Left lung (tissue), 4 donors: ENCODE measurements at regions not wholly inside any gene's neighbourhood (a gene's known extent, or its start where the extent isn't known, plus 50 kb on each side); places are given as distances from the start of the nearest gene placed in this dataset.

ENCODE experiments used
- ATAC-seq: fragments of 200-7000 bp; cut with Tn5 transposase; one replicate; pipeline ENCODE4 v1.9.1; 2020; ENCODE audit warnings: moderate library complexity
- DNase-seq, 4 donors: peaks; one replicate each; pipeline ENCODE4 v3.0.0-alpha.2; 2013 to 2020
- H3K27ac ChIP-seq, 2 donors: fragments of 200-600 bp; sonication (generic) in 1 of 2; one replicate each; pipeline versions ENCODE4 v1.5.0 to v1.8.0; 2020 to 2021
- H3K27me3 ChIP-seq, 2 donors: fragments of 200-600 bp; sonication (generic) in 1 of 2; one replicate each; pipeline versions ENCODE4 v1.5.0 to v1.8.0; 2020 to 2021
- H3K36me3 ChIP-seq, 2 donors: fragments of 200-600 bp; sonication (generic) in 1 of 2; one replicate each; pipeline versions ENCODE4 v1.5.0 to v1.8.0; 2020 to 2021
- H3K4me1 ChIP-seq, 2 donors: fragments of 200-600 bp; one replicate each; pipeline ENCODE4 v1.8.0; 2021
- H3K4me3 ChIP-seq, 2 donors: fragments of 200-600 bp; sonication (generic) in 1 of 2; one replicate each; pipeline versions ENCODE4 v1.5.0 to v1.8.0; 2020 to 2021; ENCODE audit warnings: mild to moderate bottlenecking in 1 of 2
- H3K9me3 ChIP-seq, 2 donors: fragments of 200-600 bp; sonication (generic) in 1 of 2; one replicate each; pipeline versions ENCODE4 v1.5.0 to v1.8.0; 2020 to 2021
- intact Hi-C, 2 donors: fragments of 100-400 bp; cut with DNase I; formaldehyde crosslinking; loops; one replicate each; pipeline versions ENCODE4 v1.11.2 to v1.14.2; 2022
- TF ChIP-seq, protein P1 (sequence below), 2 donors: fragments of 200-600 bp; sonication (generic) in 1 of 2; IDR thresholded peaks; one replicate each; pipeline versions ENCODE4 v1.5.0 to v1.8.0; 2021; ENCODE audit warnings: antibody characterized with exemption in 2 of 2
- donor health status: DM: no; HTN: yes; CAD: no.
- donor health status: DM: no; HTN: no; CAD: no.

DNA sequence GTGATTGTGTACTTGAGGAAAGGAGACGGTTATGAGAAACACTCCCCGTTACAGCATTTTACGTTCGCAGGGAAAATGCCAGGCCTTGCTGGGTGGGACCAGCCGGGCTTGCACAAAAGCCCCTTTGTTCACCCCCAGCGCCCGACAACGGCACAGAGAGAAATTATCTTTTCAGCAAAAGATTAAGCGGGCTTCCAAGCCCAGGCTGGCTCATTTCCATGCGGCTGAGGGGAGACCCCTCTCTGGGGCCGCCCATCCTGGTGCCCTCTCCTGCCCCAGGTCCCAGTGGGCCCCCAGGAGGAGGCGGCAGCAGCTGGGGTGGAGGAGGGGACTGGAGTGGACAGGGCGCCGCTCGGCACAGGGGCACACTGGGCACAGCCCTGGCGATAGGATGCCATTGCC is 50.8 kb upstream of the NOTCH1 start:
- no peak overlapping the region for H3K27ac ChIP-seq
- intact Hi-C loops: no loop called here
- TF ChIP-seq, protein P1, sequence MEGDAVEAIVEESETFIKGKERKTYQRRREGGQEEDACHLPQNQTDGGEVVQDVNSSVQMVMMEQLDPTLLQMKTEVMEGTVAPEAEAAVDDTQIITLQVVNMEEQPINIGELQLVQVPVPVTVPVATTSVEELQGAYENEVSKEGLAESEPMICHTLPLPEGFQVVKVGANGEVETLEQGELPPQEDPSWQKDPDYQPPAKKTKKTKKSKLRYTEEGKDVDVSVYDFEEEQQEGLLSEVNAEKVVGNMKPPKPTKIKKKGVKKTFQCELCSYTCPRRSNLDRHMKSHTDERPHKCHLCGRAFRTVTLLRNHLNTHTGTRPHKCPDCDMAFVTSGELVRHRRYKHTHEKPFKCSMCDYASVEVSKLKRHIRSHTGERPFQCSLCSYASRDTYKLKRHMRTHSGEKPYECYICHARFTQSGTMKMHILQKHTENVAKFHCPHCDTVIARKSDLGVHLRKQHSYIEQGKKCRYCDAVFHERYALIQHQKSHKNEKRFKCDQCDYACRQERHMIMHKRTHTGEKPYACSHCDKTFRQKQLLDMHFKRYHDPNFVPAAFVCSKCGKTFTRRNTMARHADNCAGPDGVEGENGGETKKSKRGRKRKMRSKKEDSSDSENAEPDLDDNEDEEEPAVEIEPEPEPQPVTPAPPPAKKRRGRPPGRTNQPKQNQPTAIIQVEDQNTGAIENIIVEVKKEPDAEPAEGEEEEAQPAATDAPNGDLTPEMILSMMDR (IDR thresholded peaks at IDR 0.05): no peak
- no peaks in the 10 kb centered on the region for H3K9me3 ChIP-seq
- peaks cover 0 to 15% of the 10 kb centered on the region in 2 donors for H3K27me3 ChIP-seq
- H3K4me3 ChIP-seq: no peak overlapping the region
- ATAC-seq (no peak), DNase-seq (peak in 1 of 4 donors; percentile 51)
- no peaks in the 10 kb centered on the region for H3K36me3 ChIP-seq
- H3K4me1 ChIP-seq: no peaks in the 10 kb centered on the region

DNA sequence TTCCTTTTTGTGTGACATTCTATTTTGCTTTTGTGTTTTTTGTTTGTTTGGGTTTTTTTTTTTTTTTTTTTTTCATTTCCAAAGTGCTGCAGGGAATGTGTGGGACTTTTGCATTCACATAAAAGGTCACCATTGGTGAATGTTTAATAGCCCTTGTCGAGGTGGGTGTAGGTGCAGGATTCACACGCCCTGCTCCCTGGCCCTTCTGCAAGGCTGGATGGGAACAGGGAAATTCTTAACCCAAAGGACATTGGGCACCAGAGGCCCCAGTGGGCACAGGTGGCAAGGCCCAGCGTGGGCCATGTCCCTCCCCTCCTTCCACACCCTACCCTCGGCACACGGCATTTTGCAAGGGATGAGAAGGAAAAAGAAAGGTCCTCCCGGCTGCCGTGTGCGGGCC is 50.4 kb upstream of the NOTCH1 start:
- Histone ChIP-seq H3K27ac (no peak overlapping the region), H3K4me1 (peaks cover 0 to 3% of the 10 kb centered on the region in 2 donors), H3K4me3 (no peak overlapping the region), H3K9me3 (no peaks in the 10 kb centered on the region), H3K36me3 (no peaks in the 10 kb centered on the region), H3K27me3 (peaks cover 0 to 15% of the 10 kb centered on the region in 2 donors)
- TF ChIP-seq, protein P1 (IDR thresholded peaks at IDR 0.05): no peak
- ATAC-seq (no peak), DNase-seq (peak in 1 of 4 donors; percentile 39)
- intact Hi-C loops: no loop called here

DNA sequence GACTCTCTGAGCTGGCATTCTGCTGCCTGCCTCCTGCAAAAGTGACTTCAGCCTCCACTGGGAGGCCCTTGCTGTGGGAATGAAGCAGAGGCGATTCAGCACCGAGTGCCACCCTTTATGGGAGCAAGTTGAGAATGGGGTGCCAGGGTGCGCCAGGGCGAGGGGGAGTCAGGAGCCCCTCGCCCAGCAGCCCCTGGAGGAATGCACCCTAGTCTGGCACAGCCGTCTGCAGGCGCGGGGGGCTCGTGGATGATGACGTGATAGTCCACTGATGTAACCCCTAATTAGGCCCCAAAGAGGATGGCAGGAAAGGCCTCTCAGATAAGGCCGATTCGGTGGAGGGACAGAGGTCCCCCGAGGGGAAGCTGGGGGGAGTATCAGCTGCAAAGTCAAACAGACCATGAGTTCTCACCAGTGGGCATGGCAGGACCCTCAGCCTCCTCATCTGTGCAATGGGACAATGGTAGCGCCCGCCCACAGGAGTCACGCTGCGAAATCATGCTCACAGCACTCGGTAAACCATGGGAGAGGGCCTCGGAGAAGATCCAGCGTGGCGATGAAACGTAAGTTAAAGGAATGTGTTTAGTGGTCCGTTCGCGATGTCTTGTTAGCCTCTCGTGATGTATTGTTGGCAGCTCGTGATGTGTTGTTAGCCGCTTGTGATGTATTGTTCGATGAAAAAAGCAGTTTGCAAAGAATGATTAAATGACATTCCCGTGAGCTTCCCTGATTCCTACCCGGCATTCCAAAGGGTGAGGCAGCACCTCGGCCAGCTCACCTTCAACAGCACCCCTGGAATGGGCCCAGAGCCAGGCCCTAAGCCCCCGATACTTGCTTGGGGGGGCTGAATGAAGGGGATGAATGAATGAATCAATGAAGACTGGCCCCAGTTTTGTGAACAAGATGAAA is 49.7 kb upstream of the NOTCH1 start:
- intact Hi-C loops: no loop called here
- ATAC-seq (no peak), DNase-seq (peak in 1 of 4 donors; percentile 35)
- TF ChIP-seq, protein P1 (IDR thresholded peaks at IDR 0.05): no peak
- peaks cover 6 to 10% of the 10 kb centered on the region in 2 donors for H3K4me1 ChIP-seq
- H3K4me3 ChIP-seq: no peak overlapping the region
- no peaks in the 10 kb centered on the region for H3K36me3 ChIP-seq
- peaks cover 0 to 15% of the 10 kb centered on the region in 2 donors for H3K27me3 ChIP-seq
- H3K27ac ChIP-seq: no peak overlapping the region
- no peaks in the 10 kb centered on the region for H3K9me3 ChIP-seq
